Left renal cortex interstitium (tissue), 4 donors: ENCODE measurements at regions not wholly inside any gene's neighbourhood (a gene's known extent, or its start where the extent isn't known, plus 50 kb on each side); places are given as distances from the start of the nearest gene placed in this dataset.

ENCODE experiments used
- DNase-seq, 4 donors: peaks; one replicate each; pipeline ENCODE4 v3.0.0-alpha.2; 2013; ENCODE audit warnings: low read depth in 4 of 4, low spot score in 2 of 4, missing footprints in 1 of 4

GRCh38 chr14:53493860-53494259 is 340.7 kb upstream of the DDHD1 start:
- DNase-seq = peak in 1 of 4 donors; percentile 4

- peak in 3 of 4 donors; percentile 23 to 52 (median 37) for DNase-seq
These were observed 340.2 kb upstream of the DDHD1 start for GRCh38 chr14:53493320-53493719.

DNA sequence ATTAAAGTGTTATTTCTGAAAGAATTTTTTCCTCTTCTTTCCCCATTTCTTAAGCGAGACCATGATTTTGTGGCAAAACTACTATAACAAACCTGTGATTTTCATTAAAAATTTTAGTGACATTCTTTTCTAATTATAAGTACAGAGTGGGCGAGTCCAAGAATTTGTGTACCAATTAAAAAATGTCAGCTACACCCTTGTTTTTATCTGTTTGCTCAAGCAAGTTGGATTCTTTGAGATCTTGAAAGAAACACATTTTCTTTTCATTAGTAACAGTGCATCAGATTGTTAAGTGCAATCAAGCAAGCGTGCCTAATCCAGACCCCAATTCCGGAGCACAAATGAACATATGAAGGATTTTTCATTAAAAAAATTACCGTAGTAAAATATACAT is 338.8 kb upstream of the DDHD1 start:
- no peak for DNase-seq

GRCh38 chr14:53491256-53491883 is 338.2 kb upstream of the DDHD1 start:
- DNase-seq = no peak

- DNase-seq = no peak
These were observed 325.1 kb upstream of the DDHD1 start for GRCh38 chr14:53478174-53478573.

- no peak for DNase-seq
These were observed 320.4 kb upstream of the DDHD1 start for GRCh38 chr14:53473480-53473879.

- no peak for DNase-seq
These were observed 319.2 kb upstream of the DDHD1 start for GRCh38 chr14:53472306-53472705.

DNA sequence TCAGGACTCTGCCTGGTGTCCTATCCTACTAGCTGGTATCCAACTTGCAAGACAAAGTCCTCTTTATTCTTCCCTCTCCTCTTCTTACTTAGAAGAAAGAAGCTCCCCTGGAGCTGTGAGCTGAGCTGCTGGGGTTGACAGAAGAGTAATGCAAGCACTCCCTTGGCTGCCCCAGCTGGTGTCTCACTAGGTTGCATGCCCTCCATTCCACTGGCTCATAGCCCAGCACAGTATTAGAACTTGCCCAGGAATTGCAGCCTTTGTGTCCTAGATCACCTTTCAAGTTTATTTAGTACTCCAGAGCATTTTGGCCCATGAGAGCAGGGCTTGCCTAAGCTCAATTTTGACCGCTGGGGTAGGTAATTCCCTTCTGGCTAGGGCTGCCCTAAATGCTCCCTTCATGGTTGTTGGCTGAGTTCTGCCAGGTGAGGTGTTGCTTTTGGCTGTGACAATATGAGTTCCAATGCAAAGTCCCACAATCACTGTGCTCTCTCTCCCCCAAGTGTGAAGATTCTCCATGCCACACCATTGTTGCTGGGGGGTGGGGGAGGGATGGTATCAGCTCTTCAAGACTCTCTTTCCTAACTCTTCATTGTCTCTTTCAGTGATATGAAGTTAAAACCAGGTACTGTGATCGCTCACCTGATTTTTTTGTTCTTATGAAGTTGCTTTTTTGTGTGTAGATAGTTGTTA is 317.4 kb upstream of the DDHD1 start:
- DNase-seq = no peak

DNA sequence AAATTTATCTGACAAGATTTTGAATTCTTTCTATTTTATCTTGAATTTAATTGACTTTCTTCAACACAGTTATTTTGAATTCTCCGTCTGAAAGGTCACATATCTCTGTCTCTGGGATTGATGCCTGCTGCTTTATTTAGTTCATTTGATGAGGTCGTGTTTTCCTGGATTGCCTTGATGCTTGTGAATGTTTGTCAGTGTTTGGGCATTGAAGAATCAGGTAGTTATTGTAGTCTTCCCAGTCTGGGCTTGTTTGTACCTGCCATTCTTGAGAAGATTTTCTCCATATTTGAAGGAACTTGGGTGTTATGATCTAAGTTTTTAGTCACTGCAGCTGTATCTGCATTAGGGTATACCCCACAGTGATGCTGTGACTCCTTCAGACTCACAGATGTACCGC is 315.8 kb upstream of the DDHD1 start:
- no peak for DNase-seq

DNA sequence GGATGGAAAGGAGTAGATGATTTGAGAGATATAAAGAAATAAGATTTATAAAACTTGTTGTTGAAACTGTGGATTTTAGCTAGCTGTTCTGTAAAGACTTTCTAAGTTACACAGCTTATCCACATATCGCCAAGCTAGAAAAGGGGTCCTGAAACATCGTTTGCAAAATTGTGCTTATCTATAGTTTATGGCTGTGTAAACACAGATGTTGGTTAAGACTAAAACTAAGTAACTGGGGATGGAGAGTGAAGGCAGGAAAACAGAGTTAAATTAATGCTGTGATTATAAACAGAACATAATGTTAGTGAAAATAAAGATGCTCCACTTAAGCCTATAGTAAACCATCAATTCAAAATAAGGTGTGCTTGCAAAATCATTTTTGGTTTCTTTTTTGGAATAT is 311.3 kb upstream of the DDHD1 start:
- DNase-seq = no peak

- no peak for DNase-seq
These were observed 310.0 kb upstream of the DDHD1 start for GRCh38 chr14:53462931-53463778.

GRCh38 chr14:53461858-53462257 is 308.7 kb upstream of the DDHD1 start:
- no peak for DNase-seq

GRCh38 chr14:53460544-53460943 is 307.4 kb upstream of the DDHD1 start:
- no peak for DNase-seq

GRCh38 chr14:53458368-53458814 is 305.3 kb upstream of the DDHD1 start:
- no peak for DNase-seq

GRCh38 chr14:53456931-53457330 is 303.8 kb upstream of the DDHD1 start:
- DNase-seq = no peak

GRCh38 chr14:53452005-53452673 is 299.0 kb upstream of the DDHD1 start:
- no peak for DNase-seq

DNA sequence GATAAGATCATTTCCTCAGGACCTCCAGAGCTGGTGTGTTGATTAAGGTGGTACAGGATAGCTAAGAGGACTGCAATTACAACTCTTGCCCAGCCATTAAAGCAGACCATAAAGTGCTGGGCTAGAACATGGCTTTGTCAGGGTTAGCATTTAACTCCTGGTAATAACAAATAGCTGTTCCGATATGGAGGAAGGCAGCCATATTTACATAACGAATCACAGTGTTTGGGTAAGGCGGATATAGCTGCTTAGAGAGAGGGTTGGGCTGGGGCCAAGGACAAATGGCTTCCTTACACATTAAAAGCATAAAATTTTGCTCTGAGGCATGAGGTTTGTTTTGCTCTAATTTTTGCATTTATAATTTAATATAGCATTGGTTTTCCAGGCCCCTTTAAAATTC is 297.7 kb upstream of the DDHD1 start:
- DNase-seq = no peak

DNA sequence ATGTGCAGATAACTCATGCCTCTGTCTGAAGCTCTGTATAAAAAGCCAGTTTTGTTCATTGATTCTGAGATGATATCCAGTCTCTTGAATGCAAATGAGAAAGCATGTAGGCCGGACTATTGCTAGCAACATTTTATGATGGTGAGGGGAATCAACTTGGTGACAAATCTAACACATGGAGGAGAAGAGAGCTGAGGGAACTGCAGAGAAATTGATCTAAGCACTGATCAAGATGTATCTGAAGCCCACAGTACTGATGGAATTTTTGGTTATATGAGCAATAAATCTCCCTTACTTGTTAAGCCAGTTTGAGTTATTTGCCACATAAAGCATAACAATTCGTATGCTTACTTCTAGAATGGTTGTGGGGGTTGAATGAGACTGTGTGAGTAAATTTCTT is 295.6 kb upstream of the DDHD1 start:
- DNase-seq = no peak

DNA sequence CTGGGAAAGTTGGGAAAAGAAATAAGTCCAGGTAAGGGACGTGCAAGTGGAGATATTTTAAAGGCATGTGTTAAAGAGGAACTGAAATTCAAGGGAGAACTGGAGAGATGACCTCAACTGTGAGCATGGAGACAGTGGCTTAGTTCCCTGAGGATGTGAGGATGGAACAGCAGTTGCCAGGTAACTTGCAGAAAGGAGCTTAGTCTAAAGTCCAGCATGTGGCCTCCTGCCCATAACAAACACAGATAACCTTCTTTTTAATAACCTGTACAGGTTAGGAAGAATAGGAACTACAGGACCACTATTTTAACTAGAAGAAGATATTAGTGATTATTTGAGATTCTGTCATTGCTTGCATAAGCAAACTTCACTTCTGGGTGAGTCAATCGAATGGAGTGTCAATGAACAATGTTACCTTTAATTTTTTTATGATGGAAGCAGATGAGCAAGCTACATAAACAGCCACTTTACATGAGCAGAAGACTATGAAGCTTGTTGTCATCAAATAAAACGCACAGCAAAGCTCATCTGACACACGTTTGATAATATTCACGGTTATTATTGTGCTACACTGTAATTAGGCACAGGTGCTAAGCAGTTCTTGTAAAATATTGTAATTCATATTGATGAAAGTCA is 291.7 kb upstream of the DDHD1 start:
- DNase-seq = no peak

- DNase-seq = no peak
These were observed 288.7 kb upstream of the DDHD1 start for GRCh38 chr14:53441789-53442188.

DNA sequence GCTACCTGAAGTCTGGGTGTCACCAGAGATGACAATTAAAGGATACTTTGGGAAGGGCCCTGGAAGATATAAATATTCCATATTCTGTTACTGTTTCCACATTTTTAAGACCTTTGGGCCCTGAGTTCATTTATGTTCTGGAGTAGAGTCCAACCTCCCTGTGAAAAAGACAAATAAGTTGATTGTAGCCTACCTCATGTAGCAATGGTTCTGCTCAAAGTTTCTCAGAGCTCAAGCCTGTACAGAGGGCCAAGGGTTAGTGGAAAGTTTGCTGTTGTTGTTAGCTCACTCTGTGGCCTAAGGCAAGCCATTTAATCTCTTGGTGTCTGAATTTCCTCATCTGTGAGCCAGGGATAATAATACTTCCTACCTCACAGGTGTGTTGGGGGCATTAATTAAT is 284.7 kb upstream of the DDHD1 start:
- no peak for DNase-seq
